ENCODE measurements at regions not wholly inside any gene's neighbourhood (a gene's known extent, or its start where the extent isn't known, plus 50 kb on each side); places are given as distances from the start of the nearest gene placed in this dataset.

DNA sequence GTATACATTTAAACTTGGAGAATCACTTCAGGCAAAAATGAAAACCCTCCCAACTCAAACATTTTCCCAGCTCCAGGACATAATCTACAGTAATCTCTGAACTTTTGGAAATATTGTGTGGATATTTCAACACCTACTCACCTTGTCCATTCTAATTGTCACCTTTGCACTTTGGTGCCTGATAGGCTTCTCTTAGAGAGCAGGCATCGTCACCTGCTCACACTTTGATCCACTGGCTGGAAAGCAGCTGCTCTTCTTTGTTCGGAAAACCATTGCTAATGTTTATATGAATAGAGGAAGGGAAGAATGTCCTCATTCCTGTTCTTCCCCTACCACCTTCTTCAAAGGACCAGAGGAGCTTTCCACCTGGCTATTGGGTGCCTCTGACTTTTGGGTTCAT, 411.2 kb downstream of the FGF9 start:
- H4K20me1 ChIP-seq (replicated peaks; ENCODE audit: insufficient read depth): peaks cover 3% of the 10 kb centered on the region; the same call in 1 of the 2 replicates
- no peaks in the 10 kb centered on the region for H3K36me3 ChIP-seq (ENCODE audit: insufficient read depth)
- Mint-ChIP-seq H3K36me3 (ENCODE audit: low read depth) (no peaks in the 10 kb centered on the region), H3K27ac (no peak overlapping the region), H3K4me1 (peaks cover 16% of the 10 kb centered on the region), H3K27me3 (ENCODE audit: insufficient read depth, low read depth, poor library complexity) (peaks cover 11% of the 10 kb centered on the region), H3K4me3 (no peak overlapping the region), H3K9me3 (no peaks in the 10 kb centered on the region)
- peaks cover 21% of the 10 kb centered on the region for H3K27me3 ChIP-seq (ENCODE audit: insufficient read depth)
- no peak for DNase-seq (ENCODE audit: low spot score)
- no peaks in the 10 kb centered on the region for H3F3A ChIP-seq (replicated peaks; ENCODE audit: low read depth)
- H2AFZ ChIP-seq: no peak overlapping the region
- H3K4me3 ChIP-seq: no peak overlapping the region
- no peak overlapping the region for H3K4me2 ChIP-seq
- no peaks in the 10 kb centered on the region; the same call in 1 of the 2 replicates for H3K4me1 ChIP-seq (ENCODE audit: insufficient read depth)
- H3K79me2 ChIP-seq (replicated peaks; ENCODE audit: insufficient read depth): peaks cover 4% of the 10 kb centered on the region; the same call in 1 of the 2 replicates
- ATAC-seq: no peak
- H3K9me2 ChIP-seq (ENCODE audit: insufficient read depth): no peaks in the 10 kb centered on the region
- no peak overlapping the region for H3K27ac ChIP-seq (ENCODE audit: low read depth)
- TF ChIP-seq EZH2 (IDR thresholded peaks at IDR 0.05; ENCODE audit: low read depth, unreplicated experiment) (no peak), ZNF114 (CRISPR knock-in tag; IDR thresholded peaks at IDR 0.05) (no peak), CREB1 (CRISPR knock-in tag; IDR thresholded peaks at IDR 0.05; ENCODE audit: low read depth) (no peak), ETS1 (IDR thresholded peaks at IDR 0.05) (no peak), JUNB (IDR thresholded peaks at IDR 0.05; ENCODE audit: unreplicated experiment) (no peak), EZH2phosphoT487 (IDR thresholded peaks at IDR 0.05; ENCODE audit: unreplicated experiment) (no peak), ZNF462 (CRISPR knock-in tag; IDR thresholded peaks at IDR 0.05) (no peak)

All from GM23338 (cell line).